Neural cell (in vitro differentiated cells): ENCODE measurements at regions not wholly inside any gene's neighbourhood (a gene's known extent, or its start where the extent isn't known, plus 50 kb on each side); places are given as distances from the start of the nearest gene placed in this dataset.

Experiments used
- EP300 ChIP-seq: fragments of 450-650 bp; conservative IDR thresholded peaks from 2 replicates; pipeline ENCODE4 v1.6.1; 2014; ENCODE audit warnings: antibody characterized with exemption, mild to moderate bottlenecking, moderate library complexity; ENCODE audit not compliant: poor library complexity, severe bottlenecking
- MXI1 ChIP-seq: fragments of 450-650 bp; conservative IDR thresholded peaks from 2 replicates; pipeline ENCODE4 v1.6.1; 2014; ENCODE audit warnings: antibody characterized with exemption, mild to moderate bottlenecking; ENCODE audit not compliant: poor library complexity, severe bottlenecking
- POLR2AphosphoS5 ChIP-seq: IDR thresholded peaks from 2 replicates; pipeline ENCODE4 v1.6.1; 2012
- SMC3 ChIP-seq: fragments of 450-650 bp; conservative IDR thresholded peaks from 2 replicates; pipeline ENCODE4 v1.6.1; 2014; ENCODE audit warnings: antibody characterized with exemption, mild to moderate bottlenecking, moderate library complexity; ENCODE audit not compliant: poor library complexity
- TF ChIP-seq, protein P1 (sequence below): fragments of 450-650 bp; IDR thresholded peaks from 2 replicates; pipeline ENCODE4 v1.5.1; 2014; ENCODE audit warnings: antibody characterized with exemption, mild to moderate bottlenecking, moderate library complexity; ENCODE audit not compliant: poor library complexity, severe bottlenecking
- TF ChIP-seq, protein P2 (sequence below): IDR thresholded peaks from 2 replicates; pipeline ENCODE4 v1.6.1; 2012; ENCODE audit warnings: borderline replicate concordance

DNA sequence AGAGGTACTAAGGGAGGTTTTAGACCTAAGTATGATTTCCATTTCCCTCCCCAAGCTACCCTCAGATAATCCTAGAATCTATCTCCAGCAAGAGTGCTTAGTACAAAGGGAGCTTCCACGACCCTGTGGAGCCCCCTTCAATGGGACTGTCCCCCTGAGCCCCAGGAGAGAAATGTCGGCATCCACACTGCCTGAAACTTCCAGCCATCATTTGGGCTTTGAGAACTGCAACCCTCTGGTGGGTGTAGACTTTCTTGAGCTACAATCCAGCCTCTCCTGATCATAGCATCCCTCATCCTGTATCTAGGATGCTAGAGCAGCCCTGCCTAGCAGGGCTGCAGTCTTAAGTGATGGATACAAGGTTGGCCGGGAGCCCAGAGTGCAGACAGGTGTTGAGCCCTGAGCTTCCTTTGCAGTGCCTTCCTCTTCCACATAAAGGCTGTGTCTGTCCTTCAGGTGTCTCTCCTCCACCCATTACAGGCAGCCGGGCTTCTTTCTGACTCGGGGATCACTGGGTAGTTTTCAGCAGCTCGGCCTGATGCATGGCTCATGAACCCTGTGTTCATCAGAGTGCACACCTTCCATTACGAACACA, 424.5 kb downstream of the PREX1 start:
- TF ChIP-seq, protein P1, sequence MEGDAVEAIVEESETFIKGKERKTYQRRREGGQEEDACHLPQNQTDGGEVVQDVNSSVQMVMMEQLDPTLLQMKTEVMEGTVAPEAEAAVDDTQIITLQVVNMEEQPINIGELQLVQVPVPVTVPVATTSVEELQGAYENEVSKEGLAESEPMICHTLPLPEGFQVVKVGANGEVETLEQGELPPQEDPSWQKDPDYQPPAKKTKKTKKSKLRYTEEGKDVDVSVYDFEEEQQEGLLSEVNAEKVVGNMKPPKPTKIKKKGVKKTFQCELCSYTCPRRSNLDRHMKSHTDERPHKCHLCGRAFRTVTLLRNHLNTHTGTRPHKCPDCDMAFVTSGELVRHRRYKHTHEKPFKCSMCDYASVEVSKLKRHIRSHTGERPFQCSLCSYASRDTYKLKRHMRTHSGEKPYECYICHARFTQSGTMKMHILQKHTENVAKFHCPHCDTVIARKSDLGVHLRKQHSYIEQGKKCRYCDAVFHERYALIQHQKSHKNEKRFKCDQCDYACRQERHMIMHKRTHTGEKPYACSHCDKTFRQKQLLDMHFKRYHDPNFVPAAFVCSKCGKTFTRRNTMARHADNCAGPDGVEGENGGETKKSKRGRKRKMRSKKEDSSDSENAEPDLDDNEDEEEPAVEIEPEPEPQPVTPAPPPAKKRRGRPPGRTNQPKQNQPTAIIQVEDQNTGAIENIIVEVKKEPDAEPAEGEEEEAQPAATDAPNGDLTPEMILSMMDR, result no peak
- TF ChIP-seq MXI1, result no peak
- no peak for TF ChIP-seq POLR2AphosphoS5
- no peak for TF ChIP-seq EP300
- TF ChIP-seq, protein P2, sequence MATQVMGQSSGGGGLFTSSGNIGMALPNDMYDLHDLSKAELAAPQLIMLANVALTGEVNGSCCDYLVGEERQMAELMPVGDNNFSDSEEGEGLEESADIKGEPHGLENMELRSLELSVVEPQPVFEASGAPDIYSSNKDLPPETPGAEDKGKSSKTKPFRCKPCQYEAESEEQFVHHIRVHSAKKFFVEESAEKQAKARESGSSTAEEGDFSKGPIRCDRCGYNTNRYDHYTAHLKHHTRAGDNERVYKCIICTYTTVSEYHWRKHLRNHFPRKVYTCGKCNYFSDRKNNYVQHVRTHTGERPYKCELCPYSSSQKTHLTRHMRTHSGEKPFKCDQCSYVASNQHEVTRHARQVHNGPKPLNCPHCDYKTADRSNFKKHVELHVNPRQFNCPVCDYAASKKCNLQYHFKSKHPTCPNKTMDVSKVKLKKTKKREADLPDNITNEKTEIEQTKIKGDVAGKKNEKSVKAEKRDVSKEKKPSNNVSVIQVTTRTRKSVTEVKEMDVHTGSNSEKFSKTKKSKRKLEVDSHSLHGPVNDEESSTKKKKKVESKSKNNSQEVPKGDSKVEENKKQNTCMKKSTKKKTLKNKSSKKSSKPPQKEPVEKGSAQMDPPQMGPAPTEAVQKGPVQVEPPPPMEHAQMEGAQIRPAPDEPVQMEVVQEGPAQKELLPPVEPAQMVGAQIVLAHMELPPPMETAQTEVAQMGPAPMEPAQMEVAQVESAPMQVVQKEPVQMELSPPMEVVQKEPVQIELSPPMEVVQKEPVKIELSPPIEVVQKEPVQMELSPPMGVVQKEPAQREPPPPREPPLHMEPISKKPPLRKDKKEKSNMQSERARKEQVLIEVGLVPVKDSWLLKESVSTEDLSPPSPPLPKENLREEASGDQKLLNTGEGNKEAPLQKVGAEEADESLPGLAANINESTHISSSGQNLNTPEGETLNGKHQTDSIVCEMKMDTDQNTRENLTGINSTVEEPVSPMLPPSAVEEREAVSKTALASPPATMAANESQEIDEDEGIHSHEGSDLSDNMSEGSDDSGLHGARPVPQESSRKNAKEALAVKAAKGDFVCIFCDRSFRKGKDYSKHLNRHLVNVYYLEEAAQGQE, result no peak
- no peak for TF ChIP-seq SMC3
